Fibroblast of lung (primary cell): ENCODE measurements at regions not wholly inside any gene's neighbourhood (a gene's known extent, or its start where the extent isn't known, plus 50 kb on each side); places are given as distances from the start of the nearest gene placed in this dataset.

Source experiments
- DNase-seq, 2 donors: peaks; one replicate each; pipeline versions ENCODE4 v3.0.0 to v3.0.0-alpha.2; 2010; ENCODE audit warnings: low read depth in 2 of 2
- H2AFZ ChIP-seq: 2 replicates; pipeline ENCODE4 v1.5.1; 2012; ENCODE audit warnings: low read length, control low read depth, inconsistent platforms
- H3K27ac ChIP-seq: 2 replicates; pipeline ENCODE4 v1.5.1; 2011; ENCODE audit warnings: low read length, control low read depth; ENCODE audit not compliant: insufficient read depth
- H3K27me3 ChIP-seq: 2 replicates; pipeline ENCODE4 v1.5.1; 2011; ENCODE audit warnings: mild to moderate bottlenecking, low read length; ENCODE audit not compliant: control insufficient read depth, insufficient read depth
- H3K36me3 ChIP-seq: 2 replicates; pipeline ENCODE4 v1.5.1; 2011; ENCODE audit warnings: low read length; ENCODE audit not compliant: control insufficient read depth, insufficient read depth
- H3K4me1 ChIP-seq: 2 replicates; pipeline ENCODE4 v1.5.1; 2011; ENCODE audit warnings: low read length; ENCODE audit not compliant: control insufficient read depth, insufficient read depth; ENCODE audit errors: extremely low read depth
- H3K4me2 ChIP-seq: 2 replicates; pipeline ENCODE4 v1.5.1; 2011; ENCODE audit warnings: low read length, control low read depth; ENCODE audit not compliant: insufficient read depth; ENCODE audit errors: extremely low read depth
- H3K4me3 ChIP-seq, 4 experiments: fragments of 200-600 bp in 1 of 4; sonication (generic) in 1 of 4; replicated peaks in 1 of 4; 2 replicates each; pipeline ENCODE4 v1.5.1; 2011 to 2016; ENCODE audit warnings: low read length in 4 of 4, low read depth in 3 of 4, mild to moderate bottlenecking in 3 of 4, control low read depth in 2 of 4, inconsistent platforms in 1 of 4, mixed read lengths in 1 of 4; ENCODE audit not compliant: insufficient read depth in 1 of 4; ENCODE audit errors: control extremely low read depth in 1 of 4
- H3K79me2 ChIP-seq: 2 replicates; pipeline ENCODE4 v1.5.1; 2012; ENCODE audit warnings: mild to moderate bottlenecking, low read length, inconsistent platforms; ENCODE audit not compliant: control insufficient read depth, insufficient read depth
- H3K9ac ChIP-seq: 2 replicates; pipeline ENCODE4 v1.5.1; 2011; ENCODE audit warnings: mild to moderate bottlenecking, low read length, control low read depth; ENCODE audit not compliant: insufficient read depth
- H3K9me3 ChIP-seq: 2 replicates; pipeline ENCODE4 v1.5.1; 2012; ENCODE audit warnings: low read depth, low read length; ENCODE audit not compliant: control insufficient read depth, insufficient read depth
- H4K20me1 ChIP-seq: 2 replicates; pipeline ENCODE4 v1.5.1; 2011; ENCODE audit warnings: low read length; ENCODE audit not compliant: control insufficient read depth, insufficient read depth; ENCODE audit errors: extremely low read depth
- EZH2 ChIP-seq: IDR thresholded peaks from 2 replicates; pipeline ENCODE4 v1.5.1; 2012; ENCODE audit warnings: low read length, control low read depth, mild to moderate bottlenecking; ENCODE audit errors: missing control alignments
- TF ChIP-seq, protein P1 (sequence below), 2 donors: IDR thresholded peaks in 1 of 2; conservative IDR thresholded peaks in 1 of 2; 1 replicate in 1 of 2; 2 replicates in 1 of 2; pipeline ENCODE4 v1.5.1; 2011 to 2012; ENCODE audit warnings: low read length in 2 of 2, control low read depth in 1 of 2, inconsistent platforms in 1 of 2, low read depth in 1 of 2, mild to moderate bottlenecking in 1 of 2

DNA sequence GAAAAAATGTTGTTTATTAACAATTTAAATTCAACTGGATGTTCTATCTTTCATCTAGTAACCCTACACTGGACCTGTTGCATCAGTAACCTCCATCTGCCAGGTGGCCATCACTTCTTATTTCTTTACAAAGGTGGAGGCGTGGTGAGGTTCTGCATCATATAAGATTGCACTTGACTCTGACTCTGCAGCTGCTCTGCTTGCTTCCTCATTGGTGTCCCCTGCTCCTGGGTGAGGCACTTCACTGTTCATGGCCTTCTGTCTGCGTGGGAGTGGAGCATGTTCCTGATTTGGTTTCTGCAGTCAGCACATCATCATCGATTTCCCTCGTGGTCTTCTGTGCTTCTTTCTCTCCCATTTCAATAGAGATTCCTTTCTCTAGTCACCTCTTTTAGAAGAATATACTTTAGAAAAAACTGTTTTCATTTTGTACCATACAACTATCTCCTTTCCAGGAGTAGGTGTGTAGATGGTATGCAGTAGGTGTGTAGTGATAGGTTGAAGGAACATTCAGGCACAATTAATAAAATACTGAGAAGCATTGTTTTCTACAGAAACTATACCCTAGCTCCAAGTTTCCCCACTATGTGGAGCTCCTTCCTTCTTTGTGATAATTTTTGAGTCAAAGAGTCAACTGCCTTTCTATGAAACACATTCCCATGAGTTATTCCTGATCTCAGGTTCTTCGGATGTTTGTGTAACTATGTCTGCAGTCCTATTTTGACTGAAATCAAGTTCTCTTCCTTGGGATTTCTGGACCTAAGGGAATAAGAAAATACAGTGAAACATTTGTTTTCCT, 231.7 kb upstream of the CNTNAP2 start:
- H3K27me3 ChIP-seq = no peaks in the 10 kb centered on the region
- no peaks in the 10 kb centered on the region for H3K9me3 ChIP-seq
- H3K79me2 ChIP-seq = no peaks in the 10 kb centered on the region
- no peak overlapping the region for H3K27ac ChIP-seq
- no peaks in the 10 kb centered on the region for H3K4me1 ChIP-seq
- no peak for DNase-seq
- no peaks in the 10 kb centered on the region for H4K20me1 ChIP-seq
- H3K4me2 ChIP-seq = no peak overlapping the region
- H2AFZ ChIP-seq = no peak overlapping the region
- H3K36me3 ChIP-seq = no peaks in the 10 kb centered on the region
- TF ChIP-seq, protein P1, sequence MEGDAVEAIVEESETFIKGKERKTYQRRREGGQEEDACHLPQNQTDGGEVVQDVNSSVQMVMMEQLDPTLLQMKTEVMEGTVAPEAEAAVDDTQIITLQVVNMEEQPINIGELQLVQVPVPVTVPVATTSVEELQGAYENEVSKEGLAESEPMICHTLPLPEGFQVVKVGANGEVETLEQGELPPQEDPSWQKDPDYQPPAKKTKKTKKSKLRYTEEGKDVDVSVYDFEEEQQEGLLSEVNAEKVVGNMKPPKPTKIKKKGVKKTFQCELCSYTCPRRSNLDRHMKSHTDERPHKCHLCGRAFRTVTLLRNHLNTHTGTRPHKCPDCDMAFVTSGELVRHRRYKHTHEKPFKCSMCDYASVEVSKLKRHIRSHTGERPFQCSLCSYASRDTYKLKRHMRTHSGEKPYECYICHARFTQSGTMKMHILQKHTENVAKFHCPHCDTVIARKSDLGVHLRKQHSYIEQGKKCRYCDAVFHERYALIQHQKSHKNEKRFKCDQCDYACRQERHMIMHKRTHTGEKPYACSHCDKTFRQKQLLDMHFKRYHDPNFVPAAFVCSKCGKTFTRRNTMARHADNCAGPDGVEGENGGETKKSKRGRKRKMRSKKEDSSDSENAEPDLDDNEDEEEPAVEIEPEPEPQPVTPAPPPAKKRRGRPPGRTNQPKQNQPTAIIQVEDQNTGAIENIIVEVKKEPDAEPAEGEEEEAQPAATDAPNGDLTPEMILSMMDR (conservative IDR thresholded peaks at IDR 0.05 in 1 of 2, IDR thresholded peaks at IDR 0.05 in 1 of 2; ENCODE audit: low read depth in 1 of 2, low read length in 2 of 2) = no peak
- no peak for TF ChIP-seq EZH2
- H3K4me3 ChIP-seq = no peak overlapping the region
- H3K9ac ChIP-seq = no peak overlapping the region

DNA sequence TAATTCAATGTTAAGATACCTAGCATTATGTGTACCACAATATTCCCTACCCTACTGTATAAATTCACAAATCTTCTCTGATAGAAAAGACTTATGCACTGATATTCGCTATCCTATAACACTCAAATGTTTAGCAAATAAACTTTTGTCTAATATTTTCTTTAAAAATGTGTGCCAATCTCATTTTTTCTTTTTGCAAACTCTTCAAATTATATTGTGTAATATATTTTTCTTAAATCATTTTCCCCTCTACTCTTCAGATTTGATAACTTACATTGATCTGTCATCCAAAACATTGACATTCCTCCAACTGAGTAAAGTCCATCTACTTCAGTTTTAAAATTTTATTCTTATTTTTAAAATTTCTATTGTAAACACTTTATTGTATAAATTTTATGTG, 240.2 kb upstream of the CNTNAP2 start:
- no peak overlapping the region for H2AFZ ChIP-seq
- no peak overlapping the region for H3K9ac ChIP-seq
- no peak for TF ChIP-seq EZH2
- TF ChIP-seq, protein P1 (conservative IDR thresholded peaks at IDR 0.05 in 1 of 2, IDR thresholded peaks at IDR 0.05 in 1 of 2; ENCODE audit: low read depth in 1 of 2, low read length in 2 of 2) = no peak

DNA sequence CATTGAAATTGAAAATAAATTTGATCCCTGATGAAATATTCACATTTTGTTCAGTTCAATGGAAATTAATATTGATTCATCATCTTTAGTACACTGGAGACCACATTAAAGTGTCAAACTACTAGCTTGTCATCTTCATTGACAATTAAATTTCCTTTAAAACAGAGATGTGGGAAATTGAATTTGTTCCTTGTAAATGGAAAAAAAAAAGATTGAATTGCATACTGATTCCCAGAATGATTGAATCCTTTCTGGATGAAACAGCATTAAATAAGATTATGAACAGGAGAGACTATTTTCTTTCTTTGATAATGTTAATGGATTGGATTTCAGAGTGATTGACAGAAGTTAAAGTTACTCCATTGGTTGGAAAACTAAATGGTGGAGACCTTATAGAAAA, 241.3 kb upstream of the CNTNAP2 start:
- no peak overlapping the region for H3K4me3 ChIP-seq
- TF ChIP-seq EZH2 = no peak
- no peaks in the 10 kb centered on the region for H3K9me3 ChIP-seq
- no peak for DNase-seq
- no peaks in the 10 kb centered on the region for H3K79me2 ChIP-seq
- no peaks in the 10 kb centered on the region for H3K27me3 ChIP-seq
- H3K4me2 ChIP-seq = no peak overlapping the region
- no peaks in the 10 kb centered on the region for H3K4me1 ChIP-seq
- H3K27ac ChIP-seq = no peak overlapping the region
- no peaks in the 10 kb centered on the region for H4K20me1 ChIP-seq
- no peaks in the 10 kb centered on the region for H3K36me3 ChIP-seq
- H2AFZ ChIP-seq = no peak overlapping the region
- H3K9ac ChIP-seq = no peak overlapping the region

More for the DNA sequence above, 240.2 kb upstream of the CNTNAP2 start:
- Histone ChIP-seq H4K20me1 (no peaks in the 10 kb centered on the region), H3K27ac (no peak overlapping the region), H3K4me3 (no peak overlapping the region), H3K4me1 (no peaks in the 10 kb centered on the region), H3K4me2 (no peak overlapping the region), H3K36me3 (no peaks in the 10 kb centered on the region), H3K27me3 (no peaks in the 10 kb centered on the region), H3K9me3 (no peaks in the 10 kb centered on the region), H3K79me2 (no peaks in the 10 kb centered on the region)
- no peak for DNase-seq
